ENCODE measurements at regions not wholly inside any gene's neighbourhood (a gene's known extent, or its start where the extent isn't known, plus 50 kb on each side); places are given as distances from the start of the nearest gene placed in this dataset.

- TF ChIP-seq CTCF (IDR thresholded peaks at IDR 0.05) (no peak), EZH2 (IDR thresholded peaks at IDR 0.05; ENCODE audit: borderline replicate concordance, insufficient read depth, low read depth, low read length, poor library complexity, severe bottlenecking) (no peak)
These were observed 70.1 kb upstream of the CCK start for GRCh38 chr3:42336103-42336502.
